CD14-positive monocyte (primary cell): ENCODE measurements at regions not wholly inside any gene's neighbourhood (a gene's known extent, or its start where the extent isn't known, plus 50 kb on each side); places are given as distances from the start of the nearest gene placed in this dataset.
"Not testable (repeated sequence)": the region's sequence is repeated elsewhere in the genome, so short reads cannot be mapped to it uniquely, and the experiment has no call there.

ENCODE experiments used
- DNase-seq, 3 donors: peaks; one replicate each; pipeline ENCODE4 v3.0.0-alpha.2; 2011 to 2022
- H2AFZ ChIP-seq: 2 replicates; pipeline ENCODE4 v1.6.0; 2012; ENCODE audit warnings: mild to moderate bottlenecking, low read depth, low read length, inconsistent platforms; ENCODE audit not compliant: insufficient read depth, poor library complexity, severe bottlenecking
- H3K27ac ChIP-seq, 2 donors: 1 replicate in 1 of 2; 2 replicates in 1 of 2; pipeline ENCODE4 v1.5.1; 2012 to 2013; ENCODE audit warnings: low read length in 2 of 2, control low read depth in 1 of 2, inconsistent platforms in 1 of 2, low read depth in 1 of 2, mild to moderate bottlenecking in 1 of 2
- H3K27me3 ChIP-seq, 2 donors: one replicate each; pipeline versions ENCODE4 v1.6.0 to v1.6.1; 2011 to 2013; ENCODE audit warnings: low read length in 2 of 2; ENCODE audit not compliant: control insufficient read depth in 2 of 2, insufficient read depth in 2 of 2
- H3K36me3 ChIP-seq, 2 donors: replicated peaks in 1 of 2; 1 replicate in 1 of 2; 2 replicates in 1 of 2; pipeline versions ENCODE4 v1.5.1 to v1.6.1; 2012 to 2013; ENCODE audit warnings: low read length in 2 of 2, control low read depth in 1 of 2, inconsistent platforms in 1 of 2, mild to moderate bottlenecking in 1 of 2; ENCODE audit not compliant: insufficient read depth in 2 of 2, control insufficient read depth in 1 of 2
- H3K4me1 ChIP-seq, 2 donors: 1 replicate in 1 of 2; 2 replicates in 1 of 2; pipeline versions ENCODE4 v1.5.1 to v1.6.1; 2012 to 2013; ENCODE audit warnings: low read length in 2 of 2, control low read depth in 1 of 2, inconsistent platforms in 1 of 2, mild to moderate bottlenecking in 1 of 2, moderate library complexity in 1 of 2; ENCODE audit not compliant: insufficient read depth in 2 of 2, control insufficient read depth in 1 of 2
- H3K4me2 ChIP-seq: replicated peaks from 2 replicates; pipeline ENCODE3; 2012; ENCODE audit warnings: low read length, moderate library complexity, mild to moderate bottlenecking; ENCODE audit not compliant: poor library complexity, severe bottlenecking; ENCODE audit errors: extremely low read depth
- H3K4me3 ChIP-seq, 3 experiments: fragments of 200-600 bp in 1 of 3; sonication (generic) in 1 of 3; replicated peaks in 1 of 3; 1 replicate in 2 of 3; 2 replicates in 1 of 3; pipeline ENCODE4 v1.5.1; 2011 to 2013; ENCODE audit warnings: low read length in 3 of 3, mild to moderate bottlenecking in 3 of 3, control low read depth in 2 of 3, low read depth in 2 of 3, inconsistent platforms in 1 of 3, moderate library complexity in 1 of 3
- H3K79me2 ChIP-seq: 2 replicates; pipeline ENCODE4 v1.6.0; 2012; ENCODE audit warnings: mild to moderate bottlenecking, control low read depth, inconsistent platforms, low read length, moderate library complexity; ENCODE audit not compliant: insufficient read depth
- H3K9ac ChIP-seq: 2 replicates; pipeline ENCODE4 v1.6.0; 2017; ENCODE audit warnings: low read length, mild to moderate bottlenecking; ENCODE audit not compliant: insufficient read depth, poor library complexity, severe bottlenecking
- H3K9me3 ChIP-seq, 2 donors: replicated peaks in 1 of 2; 1 replicate in 1 of 2; 2 replicates in 1 of 2; pipeline versions ENCODE4 v1.5.1 to v1.6.1; 2012 to 2013; ENCODE audit warnings: low read length in 2 of 2, control low read depth in 1 of 2; ENCODE audit not compliant: control insufficient read depth in 1 of 2, insufficient read depth in 1 of 2
- H4K20me1 ChIP-seq: 2 replicates; pipeline ENCODE4 v1.6.0; 2012; ENCODE audit warnings: mild to moderate bottlenecking, low read length, control low read depth, moderate library complexity; ENCODE audit not compliant: insufficient read depth
- H3K27ac Mint-ChIP-seq, 7 donors: one replicate each; pipeline ENCODE4 v1.8.0; 2020; ENCODE audit warnings: mild to moderate bottlenecking in 7 of 7, mixed read lengths in 7 of 7, moderate library complexity in 6 of 7, inconsistent platforms in 2 of 7
- H3K27me3 Mint-ChIP-seq, 3 donors: one replicate each; pipeline ENCODE4 v1.8.0; 2021 to 2022; ENCODE audit warnings: low read depth in 3 of 3, mild to moderate bottlenecking in 3 of 3, mixed read lengths in 3 of 3, moderate library complexity in 3 of 3, inconsistent platforms in 1 of 3
- H3K36me3 Mint-ChIP-seq, 2 donors: one replicate each; pipeline ENCODE4 v1.8.0; 2020; ENCODE audit warnings: mixed read lengths in 2 of 2, inconsistent platforms in 1 of 2, mild to moderate bottlenecking in 1 of 2
- H3K4me1 Mint-ChIP-seq: one replicate; pipeline ENCODE4 v1.8.0; 2020; ENCODE audit warnings: mild to moderate bottlenecking, mixed read lengths
- H3K4me3 Mint-ChIP-seq, 2 donors: one replicate each; pipeline ENCODE4 v1.8.0; 2020; ENCODE audit warnings: mild to moderate bottlenecking in 2 of 2, mixed read lengths in 2 of 2, moderate library complexity in 1 of 2
- H3K9me3 Mint-ChIP-seq, 7 donors: one replicate each; pipeline ENCODE4 v1.8.0; 2020 to 2022; ENCODE audit warnings: mixed read lengths in 7 of 7, mild to moderate bottlenecking in 6 of 7, moderate library complexity in 6 of 7, inconsistent platforms in 2 of 7
- WGBS: methylation state at CpG from one replicate; pipeline ENCODE4 v1.1.5; 2013; ENCODE audit warnings: missing lambda C conversion rate; ENCODE audit not compliant: insufficient coverage; 5-methylcytosine and 5-hydroxymethylcytosine counted together
- intact Hi-C, 2 donors: fragments of 100-400 bp; cut with micrococcal nuclease; formaldehyde crosslinking; loops; one replicate each; pipeline versions ENCODE4 v1.15.0 to v1.15.1; 2023

DNA sequence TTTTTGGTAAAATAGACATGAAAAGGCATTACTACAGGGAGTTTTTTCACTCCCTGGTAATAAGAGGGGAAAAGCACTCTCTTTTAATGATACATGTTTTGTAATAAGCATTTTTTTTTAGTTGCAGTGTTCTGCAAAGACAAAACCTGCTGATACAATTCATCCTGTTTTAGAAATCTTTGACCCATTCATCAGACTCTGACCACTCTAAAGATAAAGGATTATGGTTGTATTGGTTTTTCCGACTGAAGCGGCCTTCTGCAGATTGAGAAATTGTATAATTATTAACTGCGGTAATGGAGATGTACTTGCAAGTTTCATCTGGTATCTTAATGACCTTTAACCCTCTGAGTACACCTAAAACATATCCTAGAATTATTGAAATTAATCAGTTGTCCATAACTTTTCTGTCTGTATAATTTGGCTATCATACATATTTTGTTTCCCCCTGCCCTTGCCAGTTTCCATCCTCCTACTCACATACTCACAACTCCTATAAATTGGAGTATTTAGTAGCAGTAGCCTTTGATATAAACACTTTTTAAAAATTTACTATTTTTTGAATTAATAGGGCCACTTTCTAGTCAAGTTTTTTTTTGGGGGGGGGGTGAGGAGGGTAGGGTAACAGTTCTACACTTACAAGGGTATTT is 79.4 kb downstream of the SYT15B start:
- H4K20me1 ChIP-seq, H3K27me3 ChIP-seq, H3K4me1 Mint-ChIP-seq, H3K9me3 Mint-ChIP-seq, H3K4me3 ChIP-seq, H3K9ac ChIP-seq, H3K9me3 ChIP-seq, H2AFZ ChIP-seq, H3K27me3 Mint-ChIP-seq, H3K4me1 ChIP-seq, H3K36me3 ChIP-seq, H3K27ac ChIP-seq, H3K4me2 ChIP-seq, DNase-seq, H3K79me2 ChIP-seq, intact Hi-C loops, H3K36me3 Mint-ChIP-seq, H3K27ac Mint-ChIP-seq, H3K4me3 Mint-ChIP-seq: not testable (repeated sequence)
- WGBS: no CpG with 5 or more reads among the region's 3 CpGs

GRCh38 chr10:47681638-47681990 is 81.8 kb downstream of the SYT15B start:
- H3K4me1 ChIP-seq, H3K4me3 ChIP-seq, H3K4me1 Mint-ChIP-seq, H3K27ac Mint-ChIP-seq, H3K27me3 Mint-ChIP-seq, H3K4me2 ChIP-seq, H3K9ac ChIP-seq, H3K9me3 ChIP-seq, H3K27me3 ChIP-seq, H3K4me3 Mint-ChIP-seq, H3K27ac ChIP-seq, H2AFZ ChIP-seq, H4K20me1 ChIP-seq, H3K36me3 ChIP-seq, H3K36me3 Mint-ChIP-seq, DNase-seq, intact Hi-C loops, H3K79me2 ChIP-seq, H3K9me3 Mint-ChIP-seq: not testable (repeated sequence)
- WGBS: no CpG with 5 or more reads among the region's 6 CpGs

GRCh38 chr10:47680848-47681637 is 82.3 kb downstream of the SYT15B start:
- not testable (repeated sequence) for H3K4me3 ChIP-seq, H3K4me3 Mint-ChIP-seq, H3K4me2 ChIP-seq

GRCh38 chr10:47676102-47676501 is 87.3 kb downstream of the SYT15B start:
- H3K27ac Mint-ChIP-seq, H3K4me2 ChIP-seq, H3K27me3 ChIP-seq, H3K79me2 ChIP-seq, H3K4me3 ChIP-seq, H3K9me3 ChIP-seq, H3K27ac ChIP-seq, H3K4me1 ChIP-seq, H3K4me1 Mint-ChIP-seq, H3K36me3 Mint-ChIP-seq, H4K20me1 ChIP-seq, H3K4me3 Mint-ChIP-seq, H2AFZ ChIP-seq, H3K27me3 Mint-ChIP-seq, H3K9ac ChIP-seq, H3K36me3 ChIP-seq, intact Hi-C loops, DNase-seq: not testable (repeated sequence)
- WGBS: no CpG with 5 or more reads among the region's 1 CpG
- H3K9me3 Mint-ChIP-seq: peaks cover 5 to 16% (median 13%) of the 10 kb centered on the region in 7 donors

More at GRCh38 chr10:47680848-47681637, 82.3 kb downstream of the SYT15B start:
- H3K27me3 ChIP-seq, intact Hi-C loops, H2AFZ ChIP-seq, H3K79me2 ChIP-seq, DNase-seq, H3K4me1 ChIP-seq, H3K36me3 ChIP-seq, H4K20me1 ChIP-seq, H3K9ac ChIP-seq, H3K9me3 ChIP-seq, H3K27ac ChIP-seq, H3K4me1 Mint-ChIP-seq, H3K27me3 Mint-ChIP-seq, H3K27ac Mint-ChIP-seq, H3K36me3 Mint-ChIP-seq: not testable (repeated sequence)
- WGBS: 89% methylated on average over 1 of the region's 4 CpGs
- H3K9me3 Mint-ChIP-seq: peaks cover 5 to 12% (median 9%) of the 10 kb centered on the region in 7 donors
